ENCODE measurements at regions not wholly inside any gene's neighbourhood (a gene's known extent, or its start where the extent isn't known, plus 50 kb on each side); places are given as distances from the start of the nearest gene placed in this dataset.

GRCh38 chr13:111483621-111483987, 163.2 kb downstream of the TEX29 start:
- in situ Hi-C loops (cut with MboI; ENCODE audit: low sequenced_read_pairs, unreplicated experiment) = no loop called here
- TF ChIP-seq, protein P1, sequence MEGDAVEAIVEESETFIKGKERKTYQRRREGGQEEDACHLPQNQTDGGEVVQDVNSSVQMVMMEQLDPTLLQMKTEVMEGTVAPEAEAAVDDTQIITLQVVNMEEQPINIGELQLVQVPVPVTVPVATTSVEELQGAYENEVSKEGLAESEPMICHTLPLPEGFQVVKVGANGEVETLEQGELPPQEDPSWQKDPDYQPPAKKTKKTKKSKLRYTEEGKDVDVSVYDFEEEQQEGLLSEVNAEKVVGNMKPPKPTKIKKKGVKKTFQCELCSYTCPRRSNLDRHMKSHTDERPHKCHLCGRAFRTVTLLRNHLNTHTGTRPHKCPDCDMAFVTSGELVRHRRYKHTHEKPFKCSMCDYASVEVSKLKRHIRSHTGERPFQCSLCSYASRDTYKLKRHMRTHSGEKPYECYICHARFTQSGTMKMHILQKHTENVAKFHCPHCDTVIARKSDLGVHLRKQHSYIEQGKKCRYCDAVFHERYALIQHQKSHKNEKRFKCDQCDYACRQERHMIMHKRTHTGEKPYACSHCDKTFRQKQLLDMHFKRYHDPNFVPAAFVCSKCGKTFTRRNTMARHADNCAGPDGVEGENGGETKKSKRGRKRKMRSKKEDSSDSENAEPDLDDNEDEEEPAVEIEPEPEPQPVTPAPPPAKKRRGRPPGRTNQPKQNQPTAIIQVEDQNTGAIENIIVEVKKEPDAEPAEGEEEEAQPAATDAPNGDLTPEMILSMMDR (IDR thresholded peaks at IDR 0.05; ENCODE audit: borderline replicate concordance, control extremely low read depth, extremely low read depth, insufficient read depth, missing control alignments) = no peak

GRCh38 chr13:111484141-111484925, 163.9 kb downstream of the TEX29 start:
- in situ Hi-C loops (cut with MboI; ENCODE audit: low sequenced_read_pairs, unreplicated experiment) = no loop called here
- TF ChIP-seq, protein P1 (IDR thresholded peaks at IDR 0.05; ENCODE audit: borderline replicate concordance, control extremely low read depth, extremely low read depth, insufficient read depth, missing control alignments) = no peak
- no peak for DNase-seq (ENCODE audit: low spot score)

More at GRCh38 chr13:111483621-111483987, 163.2 kb downstream of the TEX29 start:
- no peak for DNase-seq (ENCODE audit: low spot score)

DNA sequence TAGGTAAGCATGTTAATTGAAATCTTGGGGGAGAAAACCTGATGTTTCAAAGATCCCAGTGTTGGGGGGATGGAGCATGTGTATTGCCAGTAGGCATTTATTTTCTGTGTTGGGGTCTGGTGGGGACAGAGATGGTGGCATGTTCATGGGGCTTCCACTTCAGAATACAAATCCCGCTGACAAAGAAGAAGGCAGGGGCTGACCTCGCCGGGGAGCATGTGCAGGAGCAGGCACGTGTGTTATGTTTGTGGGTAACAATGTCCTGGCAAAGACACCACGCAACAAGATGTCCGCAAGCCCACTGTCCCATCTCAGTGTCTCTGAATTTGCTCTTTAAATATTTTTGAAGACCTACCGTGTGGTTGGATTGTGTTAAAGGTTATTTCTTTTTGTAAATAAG, 164.5 kb downstream of the TEX29 start:
- TF ChIP-seq, protein P1 (IDR thresholded peaks at IDR 0.05; ENCODE audit: borderline replicate concordance, control extremely low read depth, extremely low read depth, insufficient read depth, missing control alignments) = no peak
- no peak for DNase-seq (ENCODE audit: low spot score)
- in situ Hi-C loops (cut with MboI; ENCODE audit: low sequenced_read_pairs, unreplicated experiment) = no loop called here

DNA sequence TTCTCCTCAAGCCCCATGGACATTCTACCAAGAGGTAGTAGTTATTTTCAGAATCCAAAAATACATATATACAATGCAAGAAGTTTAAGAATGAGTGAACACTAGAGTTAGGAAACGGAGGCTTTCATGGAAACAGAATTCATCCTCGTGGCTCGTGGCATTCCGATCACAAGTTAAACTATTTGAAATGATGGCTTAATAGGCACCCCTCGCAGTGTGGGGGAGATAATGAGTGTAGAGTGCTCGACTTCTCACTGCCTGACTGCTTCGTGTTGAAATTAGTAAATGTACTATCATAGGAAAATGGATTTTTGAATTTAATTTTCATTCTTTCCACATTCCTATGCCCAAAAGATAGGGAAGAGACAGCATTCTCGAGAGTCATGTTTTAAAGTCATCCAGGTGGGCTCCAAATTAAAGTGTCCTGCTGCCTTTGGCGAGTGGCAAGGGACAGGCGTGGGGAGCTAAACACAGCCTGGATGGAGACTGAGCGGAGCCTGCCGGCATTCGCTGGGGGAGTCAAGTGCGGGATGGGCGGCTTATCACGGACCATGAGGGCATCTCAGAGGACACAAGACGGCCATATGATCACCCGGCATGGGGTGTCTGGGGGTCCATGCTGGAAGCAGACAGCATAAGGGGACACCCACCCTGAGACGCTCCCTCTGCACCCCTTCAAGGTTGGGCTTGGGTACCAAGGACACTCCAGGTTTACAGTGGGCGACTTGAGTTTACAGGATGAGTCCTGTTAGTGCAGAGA, 165.2 kb downstream of the TEX29 start:
- DNase-seq (ENCODE audit: low spot score) = no peak
- TF ChIP-seq, protein P1 (IDR thresholded peaks at IDR 0.05; ENCODE audit: borderline replicate concordance, control extremely low read depth, extremely low read depth, insufficient read depth, missing control alignments) = no peak
- in situ Hi-C loops (cut with MboI; ENCODE audit: low sequenced_read_pairs, unreplicated experiment) = no loop called here

DNA sequence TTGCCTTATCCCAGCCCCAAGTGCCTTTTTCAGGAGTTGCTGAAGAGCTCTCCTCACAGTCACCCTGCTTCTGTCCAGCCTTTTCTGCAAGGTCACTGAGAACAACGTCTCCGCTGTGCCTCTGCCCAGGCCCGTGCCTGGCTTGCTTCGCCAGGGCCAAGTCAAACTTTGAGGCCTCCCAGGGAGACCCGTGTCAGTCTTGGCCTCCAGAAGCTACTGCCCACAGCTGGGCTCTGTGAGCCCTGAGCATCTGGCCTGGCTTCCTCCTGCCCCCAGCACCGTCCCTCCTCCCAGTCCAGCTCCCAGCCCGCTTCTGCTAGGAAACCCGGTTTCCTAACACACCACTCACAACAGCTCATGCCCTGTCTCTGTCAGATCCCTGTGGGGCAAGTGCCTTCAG, 165.9 kb downstream of the TEX29 start:
- in situ Hi-C loops (cut with MboI; ENCODE audit: low sequenced_read_pairs, unreplicated experiment) = no loop called here
- no peak for DNase-seq (ENCODE audit: low spot score)
- TF ChIP-seq, protein P1 (IDR thresholded peaks at IDR 0.05; ENCODE audit: borderline replicate concordance, control extremely low read depth, extremely low read depth, insufficient read depth, missing control alignments) = no peak

- in situ Hi-C loops (cut with MboI; ENCODE audit: low sequenced_read_pairs, unreplicated experiment) = no loop called here
- TF ChIP-seq, protein P1 (IDR thresholded peaks at IDR 0.05; ENCODE audit: borderline replicate concordance, control extremely low read depth, extremely low read depth, insufficient read depth, missing control alignments) = no peak
- DNase-seq (ENCODE audit: low spot score) = no peak
Measured at GRCh38 chr13:111486801-111487200, 166.4 kb downstream of the TEX29 start.

Measured in GM13976 (cell line).